Neural progenitor cell (in vitro differentiated cells): ENCODE measurements at regions not wholly inside any gene's neighbourhood (a gene's known extent, or its start where the extent isn't known, plus 50 kb on each side); places are given as distances from the start of the nearest gene placed in this dataset.
"Not testable (repeated sequence)": the region's sequence is repeated elsewhere in the genome, so short reads cannot be mapped to it uniquely, and the experiment has no call there.

Source experiments
- EZH2 ChIP-seq: fragments of 200-600 bp; sonication (generic); IDR thresholded peaks from 2 replicates; pipeline ENCODE4 v1.6.1; 2017; ENCODE audit warnings: antibody characterized with exemption, mild to moderate bottlenecking, moderate library complexity
- EZH2phosphoT487 ChIP-seq: fragments of 200-600 bp; sonication (generic); IDR thresholded peaks from 2 replicates; pipeline ENCODE4 v1.6.1; 2017; ENCODE audit warnings: antibody characterized with exemption
- TF ChIP-seq, protein P1 (sequence below): fragments of 200-600 bp; sonication (generic); IDR thresholded peaks from 2 replicates; pipeline ENCODE4 v1.5.1; 2017; ENCODE audit warnings: antibody characterized with exemption, mild to moderate bottlenecking

GRCh38 chr1:192911896-192912656, 103.2 kb downstream of the RGS2 start:
- TF ChIP-seq, protein P1, sequence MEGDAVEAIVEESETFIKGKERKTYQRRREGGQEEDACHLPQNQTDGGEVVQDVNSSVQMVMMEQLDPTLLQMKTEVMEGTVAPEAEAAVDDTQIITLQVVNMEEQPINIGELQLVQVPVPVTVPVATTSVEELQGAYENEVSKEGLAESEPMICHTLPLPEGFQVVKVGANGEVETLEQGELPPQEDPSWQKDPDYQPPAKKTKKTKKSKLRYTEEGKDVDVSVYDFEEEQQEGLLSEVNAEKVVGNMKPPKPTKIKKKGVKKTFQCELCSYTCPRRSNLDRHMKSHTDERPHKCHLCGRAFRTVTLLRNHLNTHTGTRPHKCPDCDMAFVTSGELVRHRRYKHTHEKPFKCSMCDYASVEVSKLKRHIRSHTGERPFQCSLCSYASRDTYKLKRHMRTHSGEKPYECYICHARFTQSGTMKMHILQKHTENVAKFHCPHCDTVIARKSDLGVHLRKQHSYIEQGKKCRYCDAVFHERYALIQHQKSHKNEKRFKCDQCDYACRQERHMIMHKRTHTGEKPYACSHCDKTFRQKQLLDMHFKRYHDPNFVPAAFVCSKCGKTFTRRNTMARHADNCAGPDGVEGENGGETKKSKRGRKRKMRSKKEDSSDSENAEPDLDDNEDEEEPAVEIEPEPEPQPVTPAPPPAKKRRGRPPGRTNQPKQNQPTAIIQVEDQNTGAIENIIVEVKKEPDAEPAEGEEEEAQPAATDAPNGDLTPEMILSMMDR = not testable (repeated sequence)
- TF ChIP-seq EZH2, EZH2phosphoT487: not testable (repeated sequence)
